Peyer's patch (tissue), 4 donors: ENCODE measurements at regions not wholly inside any gene's neighbourhood (a gene's known extent, or its start where the extent isn't known, plus 50 kb on each side); places are given as distances from the start of the nearest gene placed in this dataset.

ENCODE experiments used
- CTCF ChIP-seq, 6 experiments: fragments of 450-650 bp in 4 of 6; fragments of 200-600 bp in 2 of 6; sonication (generic) in 1 of 6; IDR thresholded peaks; one replicate each; pipeline ENCODE4 v1.5.1; 2017 to 2019; ENCODE audit warnings: antibody characterized with exemption in 6 of 6, mild to moderate bottlenecking in 3 of 6, moderate library complexity in 1 of 6
- POLR2A ChIP-seq, 2 donors: fragments of 450-650 bp; IDR thresholded peaks; one replicate each; pipeline ENCODE4 v1.5.1; 2017; ENCODE audit warnings: antibody characterized with exemption in 2 of 2, mild to moderate bottlenecking in 2 of 2, moderate library complexity in 2 of 2

DNA sequence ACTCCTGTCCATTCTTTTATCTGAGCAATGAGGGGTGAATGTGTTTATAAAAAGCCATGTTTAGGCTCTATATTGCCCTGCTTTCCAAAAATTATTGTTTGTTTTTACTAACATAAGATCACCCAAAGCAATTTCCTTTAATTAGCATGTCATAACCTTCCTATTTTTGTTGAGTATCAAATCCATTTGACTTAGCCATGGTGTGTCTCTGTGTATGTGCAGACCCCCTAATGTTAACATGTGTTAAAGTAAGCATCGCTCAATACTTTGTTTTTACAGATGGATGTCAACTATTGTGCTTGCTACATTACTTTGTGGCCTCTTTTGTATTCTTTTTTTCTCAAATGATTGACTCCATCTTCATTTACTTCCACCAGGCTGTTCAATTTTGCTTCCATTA lies 585.4 kb downstream of the USP25 start:
- TF ChIP-seq CTCF (IDR thresholded peaks at IDR 0.05), result no peak
- TF ChIP-seq POLR2A (IDR thresholded peaks at IDR 0.05), result no peak
